Activated T-cell treated with anti-CD3 and anti-CD28 coated beads for 4 hours (primary cell): ENCODE measurements at regions not wholly inside any gene's neighbourhood (a gene's known extent, or its start where the extent isn't known, plus 50 kb on each side); places are given as distances from the start of the nearest gene placed in this dataset.

Experiments used
- DNase-seq: peaks from one replicate; pipeline ENCODE4 v3.0.0-alpha.2; 2020

DNA sequence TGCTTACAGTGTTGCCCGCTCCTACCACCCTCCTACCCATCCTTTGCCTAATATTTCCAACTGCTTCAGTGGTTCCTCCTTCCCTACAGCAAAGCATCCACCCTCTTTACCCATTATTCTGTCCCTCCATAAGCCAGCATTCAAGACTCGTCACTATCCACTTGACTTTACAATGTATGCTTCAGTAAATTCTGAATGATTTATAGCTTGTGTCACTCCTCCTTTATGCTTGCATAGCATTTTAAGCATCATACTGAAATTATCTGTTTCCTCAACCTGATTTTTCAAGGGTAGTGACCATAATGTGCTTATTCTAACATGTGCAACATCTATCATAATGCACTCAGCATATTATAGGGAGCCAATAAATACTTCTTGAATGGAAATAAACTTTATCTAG lies 365.5 kb downstream of the RAB28 start:
- no peak for DNase-seq

DNA sequence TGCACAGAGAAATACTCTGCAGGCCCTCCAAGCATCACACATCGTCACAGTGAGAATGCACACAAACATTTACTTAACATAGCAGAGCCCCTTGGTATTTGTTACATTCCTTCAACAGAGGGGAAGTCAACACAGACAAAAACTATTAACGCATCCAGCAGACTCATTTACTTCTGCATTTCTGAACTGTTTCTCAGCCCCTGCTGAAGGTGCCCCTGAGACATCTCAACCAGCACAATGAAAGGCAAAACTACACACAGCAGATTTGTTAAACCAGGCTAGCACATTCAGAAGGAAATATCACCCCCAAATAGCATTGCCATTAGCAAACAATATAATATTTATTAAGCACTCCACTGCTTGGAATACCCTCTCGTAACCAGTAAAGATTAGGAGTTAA lies 367.0 kb downstream of the RAB28 start:
- no peak for DNase-seq

DNA sequence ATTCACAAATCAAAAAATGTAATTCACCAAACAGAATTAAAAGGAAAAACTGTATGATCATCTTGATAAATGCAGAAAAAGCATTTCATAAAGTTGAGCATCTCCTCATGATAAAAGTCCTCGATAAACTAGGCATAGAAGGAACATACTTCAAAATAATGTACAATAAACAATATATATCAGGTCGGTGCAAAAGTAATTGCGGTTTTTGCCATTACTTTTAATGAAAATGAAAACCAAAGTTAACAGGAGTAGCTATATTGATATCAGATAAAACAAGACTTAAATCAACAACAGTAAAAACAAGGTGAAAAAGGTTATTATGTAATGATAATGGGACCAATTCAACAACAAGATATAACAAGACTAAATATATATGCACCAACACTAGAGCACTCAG lies 372.1 kb downstream of the RAB28 start:
- DNase-seq: no peak

DNA sequence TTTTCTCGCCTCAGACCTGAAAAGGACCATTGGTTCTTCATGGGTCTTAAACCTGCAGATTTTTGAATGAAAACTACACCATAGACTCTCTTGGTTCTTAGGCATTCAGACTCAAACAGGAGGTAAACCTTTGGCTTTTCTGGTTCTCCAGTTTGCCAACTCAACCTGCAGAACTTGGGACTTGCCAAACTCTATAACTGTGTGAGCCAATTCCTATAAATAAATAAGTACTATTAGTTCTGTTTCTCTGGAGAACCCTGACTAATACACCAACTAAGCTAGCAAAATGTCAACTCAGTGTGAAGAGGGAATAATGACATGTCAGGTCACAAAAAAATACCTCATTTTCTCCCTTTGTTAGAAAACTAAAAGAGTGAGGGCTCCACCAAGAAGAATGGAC lies 374.6 kb downstream of the RAB28 start:
- no peak for DNase-seq

DNA sequence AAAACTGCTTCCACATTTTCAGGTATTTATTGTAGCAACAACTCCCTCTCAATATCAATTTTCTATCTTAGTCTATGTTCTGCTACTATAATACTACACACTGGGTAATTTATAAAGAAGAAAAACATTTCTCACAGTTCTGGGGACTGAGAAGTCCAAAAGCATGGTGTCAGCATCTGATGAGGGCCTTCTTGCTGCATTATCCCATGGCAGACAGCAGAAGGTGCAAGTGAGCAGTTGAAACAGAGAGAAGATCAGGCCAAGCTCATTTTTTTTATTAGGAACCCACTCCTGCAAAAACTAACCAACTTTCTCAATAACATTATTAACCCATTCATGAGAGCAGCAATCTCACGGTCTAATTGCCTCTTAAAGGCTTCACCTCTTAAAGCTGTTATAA lies 376.0 kb downstream of the RAB28 start:
- no peak for DNase-seq

DNA sequence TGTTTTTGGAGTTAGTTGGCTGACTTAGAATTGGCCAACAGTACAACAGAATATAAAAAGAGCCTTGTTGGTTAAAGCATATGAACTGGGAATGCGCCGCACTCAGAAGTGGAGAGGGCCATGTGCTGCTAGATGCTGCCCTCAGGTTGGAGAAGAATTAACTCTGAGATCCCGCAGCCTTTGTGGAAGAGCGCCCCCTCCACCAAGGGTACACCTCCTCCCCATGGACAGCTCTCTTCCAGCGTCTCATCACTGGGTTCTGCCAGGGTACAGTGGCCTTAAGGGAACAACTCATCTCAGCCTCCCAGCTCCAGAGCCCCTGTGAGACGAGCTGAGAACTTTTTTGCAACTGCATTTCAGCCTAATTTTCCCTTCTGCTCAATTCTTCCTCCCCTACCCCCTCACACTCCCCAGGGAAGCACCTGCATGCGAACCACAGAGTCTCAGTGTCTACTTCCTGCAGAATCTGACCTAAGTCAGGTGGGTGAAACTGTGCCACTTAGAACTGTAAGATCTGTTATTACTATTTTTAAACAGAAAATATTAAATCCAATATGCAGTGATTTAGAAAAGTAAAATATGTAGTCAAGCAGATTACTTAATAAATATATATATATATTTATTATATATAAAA lies 380.6 kb downstream of the RAB28 start:
- no peak for DNase-seq

DNA sequence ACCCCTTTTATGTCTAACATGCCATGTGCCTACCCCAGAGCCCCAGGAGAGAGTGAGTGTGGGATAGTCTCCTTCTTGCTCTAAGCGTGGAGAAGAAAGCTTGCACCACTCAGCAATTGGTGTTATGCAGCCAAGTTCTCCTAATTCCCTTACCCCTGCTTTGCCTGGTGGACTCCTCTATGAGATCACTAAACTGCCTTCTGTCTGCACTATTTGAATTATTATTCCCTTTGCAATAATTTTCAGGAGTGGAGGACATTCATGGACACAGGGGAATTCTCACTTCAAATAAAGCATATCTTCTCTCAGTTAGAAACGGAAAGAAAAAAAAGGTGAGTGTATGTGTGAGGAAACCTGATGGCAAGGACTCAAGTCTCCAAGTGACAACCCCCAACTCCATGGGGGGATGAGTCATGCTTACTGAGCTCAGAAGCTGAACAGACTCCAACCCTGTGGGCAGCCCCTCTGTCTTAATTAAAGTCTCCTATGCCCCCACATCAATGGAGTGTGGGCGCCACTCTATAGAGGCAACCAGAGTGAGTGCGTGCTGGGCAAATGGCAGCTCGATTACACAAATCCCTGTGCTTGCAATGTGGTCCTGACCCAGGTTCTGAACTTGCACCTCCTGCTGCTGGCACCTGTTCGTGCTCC lies 381.9 kb downstream of the RAB28 start:
- no peak for DNase-seq

DNA sequence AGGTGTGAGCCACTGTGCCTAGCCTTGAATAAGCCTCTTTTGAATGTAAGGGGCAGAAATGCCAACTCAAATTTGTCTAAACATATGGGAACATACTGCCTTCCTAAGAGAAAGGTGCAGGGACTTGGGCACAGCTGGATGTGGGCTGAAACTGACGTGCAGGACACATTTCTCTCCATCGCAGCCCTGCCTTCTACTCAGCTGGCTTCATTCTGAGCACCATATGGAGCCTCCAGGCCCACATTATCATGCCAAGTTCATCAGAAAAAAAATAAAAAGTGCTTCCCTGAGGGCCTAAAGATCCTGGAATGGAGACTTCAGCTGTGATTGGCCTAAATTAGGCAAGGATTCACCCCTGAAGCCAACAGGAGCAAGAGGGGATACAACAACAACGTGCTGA lies 386.2 kb downstream of the RAB28 start:
- DNase-seq: no peak

DNA sequence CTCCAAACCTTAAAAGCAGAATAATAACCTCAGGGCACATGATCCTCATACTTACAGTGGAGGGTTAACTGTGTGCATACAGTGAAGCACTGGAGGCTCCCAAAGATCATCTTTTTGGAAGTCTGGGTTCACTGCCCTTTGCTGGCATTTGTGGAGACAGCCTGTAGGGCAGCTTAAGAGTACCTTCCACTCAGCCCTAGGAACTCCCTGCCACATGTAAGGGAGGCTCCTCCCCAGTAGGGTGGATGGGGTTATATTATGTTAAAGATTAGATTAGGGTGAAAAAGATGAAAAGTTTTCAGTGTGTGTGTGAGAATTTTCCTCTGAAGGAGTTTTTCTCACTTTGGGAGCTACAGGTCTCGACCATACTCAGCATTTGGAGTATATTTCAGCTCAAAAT lies 388.4 kb downstream of the RAB28 start:
- no peak for DNase-seq

DNA sequence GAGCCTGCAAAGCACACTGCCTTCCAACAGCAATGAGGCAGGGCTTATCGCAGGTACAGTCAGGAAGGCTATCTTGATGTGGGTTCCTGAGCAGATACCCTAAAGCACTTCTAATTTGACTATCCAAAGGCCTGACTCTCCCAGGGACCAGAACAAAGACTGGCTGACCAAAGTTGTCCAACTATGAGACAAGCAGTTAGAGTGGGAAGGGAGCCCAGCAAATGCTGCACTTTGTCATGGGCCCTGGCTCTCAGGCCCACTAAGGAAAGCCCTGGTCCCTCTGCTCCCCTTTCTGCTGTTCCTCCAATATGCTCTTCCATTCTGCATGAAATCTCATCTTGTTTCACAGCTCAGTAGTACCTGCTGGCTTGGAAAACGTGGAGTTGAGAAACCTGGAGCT lies 391.0 kb downstream of the RAB28 start:
- DNase-seq: no peak

DNA sequence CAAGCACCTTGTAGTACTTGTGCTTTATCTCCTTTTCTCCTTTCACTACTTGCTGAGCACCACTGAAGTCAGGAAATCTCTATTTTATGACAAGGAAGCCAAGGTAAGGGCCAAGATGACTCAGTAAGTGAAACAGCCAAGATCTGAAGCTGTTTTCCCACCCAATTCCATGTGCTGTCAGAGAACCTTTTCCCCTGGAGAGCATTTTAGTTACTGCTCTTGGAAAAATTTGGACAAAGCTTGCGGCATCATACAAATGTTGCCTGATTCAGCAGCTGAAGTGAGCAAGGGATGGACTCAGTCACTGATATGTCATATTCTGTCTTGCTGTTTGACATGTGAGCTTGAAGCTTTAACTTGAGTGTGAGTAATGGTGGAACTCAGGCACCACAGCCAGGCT lies 391.4 kb downstream of the RAB28 start:
- no peak for DNase-seq

DNA sequence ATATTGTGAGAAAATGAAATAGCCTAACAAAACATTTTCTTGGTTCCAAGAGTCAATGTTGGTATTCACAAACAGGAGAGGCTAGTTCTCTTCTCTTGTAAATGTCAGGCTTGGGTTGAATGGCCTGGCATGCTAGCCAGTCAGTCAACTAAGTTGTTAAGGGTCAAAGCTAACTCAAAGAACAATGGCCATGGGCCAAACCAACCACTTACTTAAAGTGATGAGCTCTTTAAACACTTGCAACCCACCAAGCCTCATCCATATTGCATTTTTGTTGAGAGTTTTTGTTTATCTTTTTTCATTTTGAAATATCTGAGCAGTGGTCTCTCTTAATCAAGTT lies 394.5 kb downstream of the RAB28 start:
- DNase-seq: no peak

DNA sequence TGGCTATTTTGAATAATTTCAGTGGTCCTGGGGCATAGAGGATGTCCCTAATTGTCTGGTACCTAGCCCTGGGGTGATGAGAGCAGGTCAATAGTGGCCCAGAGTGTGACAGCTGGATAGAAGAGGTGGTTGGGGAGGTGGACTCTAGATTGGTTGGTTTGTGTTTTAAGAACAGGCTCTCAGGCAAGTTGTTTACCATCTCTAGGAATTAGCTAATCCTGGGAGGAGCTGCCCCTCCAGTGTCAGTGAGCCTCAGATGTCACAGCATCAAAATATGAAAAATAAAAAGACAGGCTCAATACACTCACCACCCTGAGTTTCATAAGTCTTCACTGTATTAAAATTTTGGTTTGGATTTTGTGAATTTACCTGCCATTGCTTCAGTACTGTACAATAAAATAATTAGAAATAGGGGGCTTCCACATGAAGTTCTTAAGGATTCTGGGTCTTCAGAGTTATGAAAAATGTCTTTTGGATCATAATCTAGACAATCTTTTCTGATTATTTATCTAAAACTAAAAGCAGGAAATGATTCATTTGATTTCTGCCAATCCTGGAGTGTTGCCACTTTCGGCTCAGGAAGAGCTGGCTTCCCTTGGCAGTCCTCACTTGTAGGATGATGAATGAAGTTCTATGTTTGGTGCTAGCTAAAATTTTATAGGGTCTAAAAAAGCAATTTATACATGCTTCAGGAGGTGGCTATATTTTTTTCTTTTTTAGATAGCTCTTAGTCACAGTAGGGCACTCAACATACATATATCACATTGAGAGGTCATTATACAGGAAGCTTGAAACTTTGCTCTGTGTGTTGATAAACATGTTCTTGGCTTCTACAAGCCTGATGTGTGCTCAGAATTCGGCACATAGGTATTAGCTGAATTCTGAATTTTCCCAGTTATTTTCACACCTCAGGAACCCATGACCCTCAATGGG lies 395.1 kb downstream of the RAB28 start:
- no peak for DNase-seq

DNA sequence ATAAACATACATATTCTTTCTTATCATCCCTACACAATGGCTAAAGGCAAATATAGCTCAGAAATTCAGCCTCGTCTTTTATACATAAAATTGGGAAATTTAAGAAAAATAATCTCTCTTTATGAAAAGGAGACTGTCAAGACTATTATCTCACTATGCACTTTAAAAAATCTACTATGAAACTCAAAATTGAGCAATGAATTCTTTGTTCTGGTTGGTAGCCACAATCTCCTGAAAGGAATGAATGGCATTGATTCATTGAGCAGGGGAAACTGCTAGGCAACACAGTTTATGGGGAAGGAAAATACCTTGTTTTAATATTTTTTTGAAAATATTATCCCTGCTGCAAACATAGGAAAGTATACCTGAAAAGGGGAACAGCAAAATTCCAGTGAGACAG lies 397.1 kb downstream of the RAB28 start:
- no peak for DNase-seq

DNA sequence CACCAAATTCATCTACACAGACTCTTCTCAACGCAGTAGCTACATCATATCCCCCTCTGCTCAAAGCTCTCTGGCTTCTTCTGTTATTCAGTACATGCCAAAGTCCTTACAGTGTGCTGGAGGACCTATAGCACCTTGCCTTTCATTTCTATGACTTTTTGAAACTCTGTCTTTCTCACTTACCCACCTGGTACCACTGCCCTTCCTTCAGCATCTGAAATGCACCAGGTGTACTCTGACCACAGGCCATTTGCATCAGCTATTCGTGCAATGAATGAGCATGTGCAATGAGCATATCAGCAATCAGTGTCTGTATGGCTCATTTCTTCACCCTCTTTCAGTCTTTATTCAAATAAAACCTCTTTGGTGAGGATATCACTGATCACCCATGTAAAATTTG lies 399.9 kb downstream of the RAB28 start:
- no peak for DNase-seq

DNA sequence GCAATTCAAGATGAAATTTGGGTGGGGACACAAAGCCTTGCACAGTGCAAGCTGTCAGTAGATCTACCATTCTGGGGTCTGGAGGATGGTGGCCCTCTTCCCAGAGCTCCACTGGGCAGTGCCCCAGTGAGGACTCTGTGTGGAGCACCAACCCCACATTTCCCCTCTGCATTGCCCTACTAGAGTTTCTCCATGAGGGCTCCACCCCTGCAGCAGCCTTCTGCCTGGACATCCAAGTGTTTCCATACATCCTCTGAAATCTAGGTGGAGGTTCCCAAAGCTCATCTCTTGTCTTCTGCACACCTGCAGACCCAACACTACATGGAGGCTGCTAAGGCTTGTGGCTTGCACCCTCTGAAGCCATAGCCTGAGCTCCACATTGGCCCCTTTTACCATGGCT lies 402.3 kb downstream of the RAB28 start:
- DNase-seq: no peak

DNA sequence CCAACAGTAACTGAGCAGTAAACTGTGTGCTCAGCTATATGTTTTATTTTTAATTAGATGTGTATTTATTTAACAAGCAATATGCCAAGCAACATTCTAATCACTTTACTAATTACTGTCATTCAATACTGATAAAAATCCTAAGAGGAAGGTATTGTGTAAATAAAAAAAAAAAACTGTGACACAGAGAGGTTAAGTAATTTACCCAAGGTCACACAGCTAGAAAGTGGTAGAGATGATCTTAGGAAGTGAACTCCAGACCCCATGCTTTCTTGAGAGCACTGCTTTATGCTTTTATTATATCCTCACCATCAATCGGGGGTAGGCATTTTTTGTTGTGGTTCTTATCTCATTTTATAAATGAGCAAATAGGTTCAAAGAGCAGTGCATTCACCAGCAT lies 417.1 kb downstream of the RAB28 start:
- no peak for DNase-seq

DNA sequence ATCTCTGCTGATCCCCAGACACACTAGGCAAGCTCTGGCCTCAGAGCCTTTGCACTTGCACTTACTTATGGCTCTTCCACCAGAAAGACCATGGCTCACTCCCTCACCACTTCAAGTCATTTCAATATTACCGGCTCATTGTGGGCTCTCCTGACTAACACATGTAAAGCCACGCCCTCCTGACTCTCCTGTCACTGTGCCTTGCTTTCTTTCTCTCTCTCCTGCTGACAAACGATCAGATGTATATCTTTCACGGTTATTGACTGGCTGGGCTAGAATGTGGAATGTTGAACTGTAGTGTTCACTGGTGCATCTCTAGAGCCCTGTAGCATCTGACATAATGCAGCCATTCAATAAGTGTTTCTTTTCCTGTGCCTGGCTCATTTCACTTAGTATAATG lies 425.1 kb downstream of the RAB28 start:
- no peak for DNase-seq

DNA sequence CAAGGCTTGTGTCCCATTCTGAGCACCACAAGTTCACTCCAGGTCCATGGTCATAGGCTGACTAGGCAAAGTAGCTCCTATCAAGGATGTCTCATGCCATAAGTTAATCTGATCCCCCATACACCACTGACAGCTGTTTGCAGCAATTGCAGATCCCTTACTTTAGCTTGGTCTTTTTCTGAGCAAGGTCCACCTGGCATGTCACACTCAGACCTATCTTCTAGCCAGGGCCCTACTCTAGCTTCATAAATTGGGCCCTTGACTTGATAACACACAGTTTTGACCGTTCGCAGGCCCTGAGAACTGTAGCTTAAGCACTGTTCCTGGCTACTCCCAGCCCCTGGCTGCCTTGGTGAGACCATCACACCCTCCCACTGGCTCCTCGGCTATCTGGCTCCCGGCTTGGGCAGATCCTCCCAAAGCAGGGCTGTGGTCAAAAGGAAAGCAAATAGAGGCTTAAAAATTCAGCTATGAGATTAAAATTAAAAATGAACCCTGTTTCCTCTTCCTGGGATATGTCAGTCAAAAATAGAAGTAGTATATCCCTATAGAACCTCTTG lies 427.4 kb downstream of the RAB28 start:
- no peak for DNase-seq

DNA sequence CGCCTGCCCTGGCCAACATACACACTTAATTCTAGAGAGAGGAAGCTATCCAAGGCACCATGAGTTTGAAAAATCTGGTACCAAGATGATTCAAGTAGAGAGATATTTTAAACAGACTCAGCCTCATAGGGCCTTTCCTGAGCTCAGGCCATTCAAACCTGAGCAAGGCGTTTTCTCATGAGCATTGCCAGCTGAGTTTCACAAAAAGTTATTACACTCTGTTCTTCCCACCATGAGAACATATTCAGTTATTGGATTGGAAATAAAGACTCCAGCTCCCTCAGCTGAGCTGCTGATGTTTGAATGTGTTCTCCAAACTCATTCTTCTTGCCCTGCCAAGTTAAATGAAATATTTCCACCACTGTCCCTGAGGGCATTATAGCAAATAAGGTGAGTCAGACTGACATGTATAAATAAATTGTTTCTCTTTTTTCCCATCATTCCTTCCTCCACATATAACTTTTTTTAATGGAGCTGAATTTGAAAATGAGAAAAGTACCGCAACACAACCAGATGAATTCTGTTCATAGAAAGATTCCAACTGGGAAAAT lies 429.6 kb downstream of the RAB28 start:
- DNase-seq: no peak

DNA sequence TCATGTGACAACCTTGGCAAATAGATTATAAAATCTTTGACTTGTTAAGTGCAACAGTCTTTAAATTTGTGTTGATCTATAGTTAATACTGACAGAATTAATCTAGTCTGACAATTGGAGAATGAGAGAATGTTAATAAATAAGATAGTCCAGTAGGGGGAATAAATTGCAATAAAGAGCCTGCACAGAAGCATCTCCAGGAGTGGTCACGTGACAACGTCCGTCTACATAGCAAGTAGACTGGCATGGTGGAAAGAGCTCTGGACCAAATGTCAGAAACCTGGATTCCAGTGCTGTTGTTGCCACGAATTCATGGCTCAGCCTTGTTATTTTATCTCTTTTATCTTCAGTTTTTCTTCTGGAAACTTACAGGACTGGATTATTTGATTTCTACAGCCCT lies 436.5 kb downstream of the RAB28 start:
- no peak for DNase-seq

DNA sequence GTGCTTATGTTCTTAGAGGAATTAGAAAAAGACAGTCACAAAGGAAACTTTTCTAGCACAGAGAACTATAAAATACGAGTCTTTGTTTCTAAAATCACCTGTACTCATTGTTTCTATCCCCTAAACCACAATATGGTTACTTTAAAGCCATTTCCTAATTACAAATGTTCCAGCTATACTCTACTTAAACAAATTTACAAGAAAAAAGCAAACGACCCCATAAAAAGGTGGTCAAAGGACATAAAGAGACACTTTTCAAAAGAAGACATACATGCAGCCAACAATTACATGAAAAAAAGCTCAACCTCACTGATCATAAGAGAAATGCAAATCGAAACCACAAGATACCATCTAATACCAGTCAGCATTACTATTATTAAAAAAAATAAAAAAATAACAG lies 447.3 kb downstream of the RAB28 start:
- no peak for DNase-seq

DNA sequence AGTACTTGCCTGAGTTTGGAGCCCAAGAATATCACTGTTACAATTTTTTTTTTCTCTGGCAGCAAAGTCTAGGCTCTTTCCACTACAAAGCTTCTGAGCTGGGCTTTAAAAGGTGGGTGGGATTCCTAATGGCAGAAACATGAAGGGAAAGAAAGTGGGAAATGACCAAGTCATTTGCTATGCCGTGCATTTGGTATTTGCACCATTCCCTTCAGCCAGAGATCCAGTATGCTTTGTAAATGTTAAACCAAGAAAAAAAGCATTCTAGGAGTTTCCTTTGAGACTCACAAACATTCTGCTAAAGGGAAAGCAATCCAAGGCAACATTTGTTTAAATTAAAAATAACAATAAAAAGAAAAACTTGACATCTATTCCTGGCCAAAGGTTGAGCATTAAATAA lies 451.2 kb downstream of the RAB28 start:
- no peak for DNase-seq
